CD4-positive, alpha-beta T cell treated with Interferon gamma for 1 hour (primary cell): ENCODE measurements at regions not wholly inside any gene's neighbourhood (a gene's known extent, or its start where the extent isn't known, plus 50 kb on each side); places are given as distances from the start of the nearest gene placed in this dataset.

Experiments used
- DNase-seq: peaks from one replicate; pipeline ENCODE4 v3.0.0-alpha.2; 2020

GRCh38 chr1:208923946-208924720 is 659.4 kb upstream of the CAMK1G start:
- DNase-seq = no peak

GRCh38 chr1:208924928-208925327 is 658.6 kb upstream of the CAMK1G start:
- DNase-seq = no peak

GRCh38 chr1:208928349-208929010 is 655.0 kb upstream of the CAMK1G start:
- DNase-seq = no peak

- DNase-seq = no peak
Observed at GRCh38 chr1:208929575-208929974, 653.9 kb upstream of the CAMK1G start.

GRCh38 chr1:208931936-208932335 is 651.6 kb upstream of the CAMK1G start:
- DNase-seq = no peak

- DNase-seq = no peak
Observed at GRCh38 chr1:208933984-208934525, 649.5 kb upstream of the CAMK1G start.

DNA sequence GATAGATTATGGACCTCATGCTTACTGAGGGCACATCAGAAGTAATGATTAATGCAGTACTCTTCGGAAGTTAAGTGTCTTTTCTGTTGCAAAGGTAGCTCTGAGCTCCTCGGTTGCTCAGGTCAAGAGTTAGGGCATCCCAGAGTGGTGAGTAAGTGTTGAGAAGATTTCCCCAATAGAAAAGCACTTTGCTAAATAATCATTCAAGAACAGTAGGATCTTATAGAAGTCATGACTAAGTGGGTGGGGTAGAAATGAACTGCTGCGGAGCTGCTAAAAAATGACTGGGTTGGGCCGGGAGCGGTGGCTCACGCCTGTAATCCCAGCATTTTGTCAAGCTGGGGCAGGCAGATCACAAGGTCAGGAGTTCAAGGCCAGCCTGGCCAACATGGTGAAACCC is 648.6 kb upstream of the CAMK1G start:
- no peak for DNase-seq

- no peak for DNase-seq
Observed at GRCh38 chr1:208935517-208936187, 647.9 kb upstream of the CAMK1G start.

- DNase-seq = no peak
Observed at GRCh38 chr1:208939537-208940085, 643.9 kb upstream of the CAMK1G start.

DNA sequence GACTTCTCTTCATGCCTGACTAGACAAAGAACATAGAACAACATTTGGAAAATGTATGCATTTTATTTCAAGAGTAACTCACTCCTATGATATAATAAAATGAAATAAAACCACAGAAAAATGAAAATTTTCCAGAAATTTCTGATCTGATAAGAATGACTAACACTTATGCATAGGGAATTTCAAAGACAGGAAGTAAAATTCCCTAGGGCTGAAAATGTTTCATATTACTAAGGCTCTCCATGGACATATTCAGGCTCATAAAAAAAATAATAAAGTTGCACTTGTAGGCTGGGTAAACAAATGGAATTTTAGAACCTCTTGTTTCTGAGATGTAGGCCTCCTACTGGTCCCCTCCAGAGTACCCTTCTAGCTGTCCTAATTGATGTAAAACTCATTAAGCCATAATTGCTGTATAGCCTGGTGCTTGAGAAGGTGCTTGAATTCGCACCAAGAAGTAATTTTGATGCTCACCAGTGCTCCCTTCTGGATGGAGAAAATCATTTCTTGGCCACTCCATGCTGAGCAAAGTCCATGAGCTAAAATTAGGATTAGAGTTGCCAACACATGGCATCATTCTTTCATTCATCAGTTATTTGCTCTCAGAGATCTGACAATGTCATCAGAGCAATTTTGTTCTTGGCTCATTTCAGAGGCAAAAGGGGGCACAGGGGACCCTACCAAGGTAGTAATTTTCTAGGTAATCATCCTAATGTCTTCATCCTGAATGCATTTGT is 641.0 kb upstream of the CAMK1G start:
- no peak for DNase-seq

GRCh38 chr1:208943291-208943690 is 640.2 kb upstream of the CAMK1G start:
- DNase-seq = no peak

- DNase-seq = no peak
Observed at GRCh38 chr1:208944981-208945451, 638.5 kb upstream of the CAMK1G start.

DNA sequence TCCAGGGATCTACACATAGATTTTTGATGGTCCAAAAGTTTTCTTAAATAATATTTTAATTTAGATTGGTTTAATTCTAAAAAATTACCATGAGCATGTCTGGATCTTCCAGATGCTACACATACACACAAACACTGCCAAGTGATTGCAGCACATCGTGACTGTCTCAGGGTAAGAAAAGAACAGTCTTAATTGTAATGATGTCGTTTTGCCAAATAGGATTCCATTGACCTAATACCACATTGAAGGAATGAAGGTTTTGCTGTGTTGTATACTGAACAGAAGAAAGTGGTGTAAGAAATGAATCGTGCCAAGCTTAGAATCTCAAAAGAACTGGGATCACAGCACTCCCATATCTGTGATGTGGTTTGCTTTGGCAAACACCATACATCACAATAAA is 633.3 kb upstream of the CAMK1G start:
- DNase-seq = no peak

DNA sequence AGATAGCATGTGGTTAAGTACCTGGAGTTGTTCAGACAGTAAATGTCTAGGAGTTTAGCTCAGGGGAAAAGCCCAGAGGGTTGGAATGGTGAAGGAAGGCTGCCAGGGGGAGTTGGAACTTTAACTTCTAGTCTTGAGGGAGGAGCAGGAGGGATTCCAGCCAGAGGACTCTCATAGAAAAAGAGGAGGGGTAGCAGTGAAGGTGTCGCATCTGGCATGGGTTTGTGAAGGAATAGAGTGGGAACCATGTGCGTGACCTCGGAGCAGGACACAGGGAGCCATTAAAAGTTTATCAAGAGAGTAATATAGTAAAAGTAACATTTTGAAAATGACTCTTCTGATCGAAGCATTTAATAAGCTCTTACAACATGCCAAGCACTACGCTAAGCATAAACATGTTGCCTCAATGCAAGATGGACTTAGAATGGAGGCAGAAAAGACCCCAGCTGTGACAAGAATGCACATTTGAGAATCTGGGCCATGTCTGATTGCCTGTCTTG is 632.4 kb upstream of the CAMK1G start:
- DNase-seq = no peak

DNA sequence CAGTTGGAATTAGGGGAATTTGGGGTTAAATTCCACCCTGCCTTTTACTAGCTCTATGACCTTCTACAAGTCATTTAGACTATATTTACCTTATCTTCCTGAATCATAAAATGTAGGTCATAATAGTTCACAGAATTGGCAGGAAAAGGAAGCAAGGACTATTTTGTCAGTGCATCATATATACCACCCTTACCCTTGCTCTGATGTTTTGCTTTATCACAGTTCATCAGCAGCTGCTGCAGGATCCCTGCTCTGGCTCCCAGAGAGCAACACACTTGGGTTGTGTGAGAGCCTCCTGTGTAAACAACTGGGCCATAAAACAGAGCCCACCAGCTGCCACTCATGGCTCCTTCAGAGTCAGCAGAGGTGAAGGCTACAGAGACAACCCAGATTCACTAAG is 631.6 kb upstream of the CAMK1G start:
- no peak for DNase-seq

GRCh38 chr1:208962867-208963266 is 620.6 kb upstream of the CAMK1G start:
- no peak for DNase-seq

GRCh38 chr1:208965351-208965750 is 618.2 kb upstream of the CAMK1G start:
- DNase-seq = no peak

DNA sequence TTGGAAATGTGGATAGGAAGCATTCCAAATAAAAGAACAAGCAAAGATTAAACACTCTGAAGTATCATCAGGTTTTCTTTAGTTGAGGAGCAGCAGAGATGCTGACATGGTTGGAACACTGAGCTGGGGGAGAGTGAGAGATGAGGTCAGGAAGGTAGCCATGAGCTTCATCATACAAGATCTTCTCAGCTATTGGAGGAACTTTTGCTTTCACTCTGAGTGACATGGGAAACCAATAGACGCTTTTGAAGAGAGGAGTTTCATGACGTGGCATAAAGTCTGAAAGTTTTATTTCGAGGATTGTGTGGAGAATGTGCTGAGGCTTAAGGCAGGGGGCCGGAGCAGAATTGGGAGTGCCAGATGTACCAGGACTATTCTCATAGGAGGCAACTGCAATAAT is 616.2 kb upstream of the CAMK1G start:
- no peak for DNase-seq

DNA sequence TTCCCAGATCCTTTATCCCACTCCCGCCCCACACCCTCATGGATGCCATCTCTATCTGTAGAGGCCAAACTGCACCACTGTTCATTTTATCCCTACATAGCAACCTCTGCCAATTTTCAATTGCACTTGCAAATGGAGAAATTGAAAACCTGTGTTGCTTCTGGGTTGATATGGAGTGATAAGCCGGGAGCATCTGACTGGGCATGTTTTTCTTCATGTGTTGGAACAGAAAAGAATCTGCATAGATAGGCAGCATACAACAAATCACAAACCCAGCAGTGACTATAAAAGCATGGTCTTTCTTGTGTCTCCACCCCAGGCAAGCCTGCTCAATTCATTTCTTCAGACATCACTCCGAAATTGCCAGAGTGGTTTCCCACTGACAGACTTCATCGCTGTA is 608.8 kb upstream of the CAMK1G start:
- no peak for DNase-seq

- no peak for DNase-seq
Observed at GRCh38 chr1:208975456-208975855, 608.1 kb upstream of the CAMK1G start.

GRCh38 chr1:208977012-208977411 is 606.5 kb upstream of the CAMK1G start:
- DNase-seq = no peak

GRCh38 chr1:208977638-208978256 is 605.8 kb upstream of the CAMK1G start:
- no peak for DNase-seq
